ACHN (cell line): ENCODE measurements at regions not wholly inside any gene's neighbourhood (a gene's known extent, or its start where the extent isn't known, plus 50 kb on each side); places are given as distances from the start of the nearest gene placed in this dataset.

Experiments
- DNase-seq: peaks from one replicate; pipeline ENCODE4 v3.0.0-alpha.2; 2015
- in situ Hi-C: cut with HindIII; loops from 2 replicates; pipeline ENCODE4 v1.10.0; 2017; ENCODE audit warnings: low sequenced_read_pairs, low pct_ligation_motif_present, low pct_unique_long_range_greater_than_20kb

DNA sequence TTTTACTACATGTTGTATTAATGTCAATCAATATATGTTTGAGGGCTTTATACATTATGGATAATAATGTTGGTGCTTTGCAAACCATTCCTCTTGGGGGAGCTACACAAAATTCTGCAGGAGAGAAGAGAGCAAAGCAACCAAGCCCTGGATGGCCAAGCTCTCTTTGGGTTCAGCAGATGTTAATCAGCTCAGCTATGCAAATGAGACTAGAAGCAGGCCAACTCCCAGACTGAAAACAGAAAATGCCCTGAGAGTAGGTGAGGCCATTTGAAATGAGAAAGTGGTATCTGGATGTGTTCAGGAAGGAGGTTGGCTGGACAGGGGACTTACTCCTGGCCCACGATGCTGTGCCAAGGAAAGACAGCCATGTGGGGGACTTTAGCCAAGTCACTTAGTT, 387.0 kb downstream of the BCOR start:
- DNase-seq: no peak
- in situ Hi-C loops: no loop called here

DNA sequence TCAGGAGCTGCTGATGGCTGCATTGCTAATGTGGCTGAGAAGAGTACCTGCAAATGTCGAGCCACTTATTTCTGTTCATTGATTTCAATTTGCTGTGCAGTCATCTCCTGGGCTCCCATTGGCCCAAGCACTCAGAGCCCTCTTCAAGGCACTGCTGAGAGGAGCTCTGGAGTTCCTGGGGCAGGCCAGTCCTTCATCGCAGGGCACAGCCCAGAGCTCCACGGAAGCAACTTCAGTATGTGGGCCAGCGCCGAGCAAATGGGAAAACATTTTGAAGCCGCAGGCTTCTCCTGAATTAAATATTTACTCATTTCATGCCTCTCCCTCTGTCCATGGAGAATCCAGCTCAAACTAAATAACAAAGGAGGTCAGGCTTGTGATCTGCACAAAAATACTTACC, 383.3 kb downstream of the BCOR start:
- no peak for DNase-seq
- in situ Hi-C loops: no loop called here

DNA sequence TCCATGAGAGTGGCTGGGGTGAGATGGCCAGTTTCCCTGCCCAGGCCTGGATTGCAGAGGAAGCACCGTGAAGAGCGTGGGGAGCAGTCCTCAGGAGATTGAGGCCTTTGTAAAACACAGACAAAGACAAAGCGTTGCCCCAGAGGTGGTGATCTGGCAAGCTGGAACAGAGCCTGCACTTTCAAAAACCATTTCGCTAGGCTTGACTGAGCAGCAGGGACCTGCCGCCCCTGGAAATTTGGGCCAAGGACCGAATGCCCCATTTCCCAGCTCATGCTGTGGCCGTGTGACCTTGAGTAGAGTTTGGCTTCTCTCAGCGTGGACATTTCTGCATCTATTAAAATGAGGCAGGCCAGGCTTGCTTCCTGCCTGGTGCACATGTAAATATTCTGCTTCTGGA, 381.4 kb downstream of the BCOR start:
- DNase-seq: no peak
- in situ Hi-C loops: no loop called here

DNA sequence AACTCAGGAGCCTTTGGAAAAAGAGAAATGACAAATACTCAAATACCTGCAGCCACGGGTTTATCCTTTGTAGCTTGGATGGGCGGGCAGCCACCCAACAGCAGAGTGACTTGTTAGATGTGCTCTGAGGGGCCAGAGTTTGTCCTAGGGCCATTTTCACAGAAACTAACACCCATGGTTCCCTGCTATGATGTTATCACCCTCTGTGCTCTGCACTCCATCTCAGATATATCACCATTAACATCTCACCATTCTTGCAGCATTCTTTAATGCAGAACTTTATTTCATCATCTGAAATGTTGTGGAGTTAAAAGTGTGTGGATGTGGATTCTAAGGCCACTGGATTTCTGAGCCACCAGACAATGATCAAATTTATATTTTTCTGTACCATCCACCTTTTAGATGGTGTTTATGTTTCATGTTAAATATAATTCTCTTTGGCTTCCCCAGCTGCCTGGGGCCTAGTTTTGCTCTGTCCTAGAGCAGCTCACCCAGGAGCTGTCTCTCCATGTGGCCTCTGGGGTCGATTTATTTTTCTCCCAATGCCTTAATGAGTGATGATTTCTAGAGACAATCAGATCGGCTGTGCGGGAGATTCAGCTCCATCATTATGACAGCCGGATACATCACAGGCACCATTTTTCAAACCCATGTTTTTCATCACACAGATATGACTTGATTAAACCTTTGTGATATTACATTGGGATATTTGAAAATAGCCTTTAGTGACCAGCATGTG, 380.8 kb downstream of the BCOR start:
- in situ Hi-C loops: no loop called here
- DNase-seq: no peak

DNA sequence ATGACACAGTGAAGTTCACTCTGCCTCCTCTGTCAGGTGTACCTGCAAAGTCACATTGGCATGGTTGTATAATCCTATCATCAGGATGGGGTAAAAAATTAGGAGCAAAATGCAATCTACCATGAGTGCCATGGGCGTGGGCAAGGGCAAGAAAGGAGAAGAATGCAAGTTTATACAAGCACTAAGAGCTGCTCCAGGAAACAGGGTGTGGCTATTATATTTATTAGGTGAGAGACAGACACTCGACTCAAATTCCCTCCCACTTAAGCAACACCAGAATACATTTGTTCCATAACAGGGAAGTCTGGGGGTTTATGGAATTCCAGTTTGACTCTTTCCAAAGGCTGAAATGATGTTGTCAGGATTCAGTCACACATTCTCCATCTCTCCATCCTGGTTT, 378.8 kb downstream of the BCOR start:
- in situ Hi-C loops: no loop called here
- no peak for DNase-seq

DNA sequence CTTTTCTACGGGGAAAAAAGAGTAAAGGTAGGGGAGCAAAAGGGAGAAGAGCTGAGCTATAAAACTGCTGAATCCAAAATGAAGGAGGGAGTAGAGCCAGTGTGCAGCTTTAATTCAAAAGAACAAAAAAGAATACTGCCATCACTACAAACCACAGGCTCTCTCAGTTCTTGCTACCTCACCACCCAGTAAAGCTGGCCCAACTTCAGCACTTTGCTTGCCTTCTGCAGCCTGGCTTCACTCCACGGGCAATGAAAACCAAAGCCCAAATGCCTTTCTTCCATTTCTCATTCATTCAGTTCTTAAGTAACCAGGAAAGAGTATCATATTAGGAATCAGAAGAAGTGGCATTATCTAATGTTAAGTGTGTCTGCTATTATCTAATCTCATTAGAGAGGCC, 376.8 kb downstream of the BCOR start:
- in situ Hi-C loops: no loop called here
- DNase-seq: no peak

DNA sequence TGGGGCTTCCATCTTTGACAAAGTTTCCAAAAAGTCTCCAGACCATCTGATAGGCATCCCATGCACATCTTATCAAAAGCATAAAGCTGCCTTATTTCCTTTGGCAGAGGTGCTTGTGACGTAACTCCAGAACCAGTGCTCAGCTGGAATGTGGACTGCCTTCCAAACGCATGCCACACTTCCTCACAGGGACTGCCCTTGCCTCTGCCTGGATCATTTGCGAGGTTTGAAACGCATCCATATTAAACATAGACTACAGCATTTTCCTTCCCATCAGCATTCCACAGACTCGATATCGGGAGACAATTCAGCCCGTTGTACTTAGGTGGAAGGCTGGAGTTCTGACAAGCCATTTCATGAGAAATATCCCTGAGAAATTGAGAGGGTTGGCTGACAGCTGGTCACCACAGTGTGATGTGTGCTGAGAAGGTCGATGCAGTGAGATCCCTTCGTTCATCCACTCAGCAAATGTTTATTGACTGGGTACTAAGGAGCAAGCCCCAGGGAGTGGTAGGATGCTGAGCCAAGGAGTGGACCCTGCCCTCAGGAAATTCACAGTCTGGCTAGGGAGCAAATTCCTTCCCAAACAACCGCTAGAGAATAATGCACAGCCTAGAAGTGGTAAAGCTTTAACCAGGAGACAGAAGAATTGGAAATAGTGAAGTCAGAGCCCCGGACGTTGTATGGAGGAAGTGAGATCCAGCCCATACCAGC, 376.0 kb downstream of the BCOR start:
- DNase-seq: no peak
- in situ Hi-C loops: no loop called here

DNA sequence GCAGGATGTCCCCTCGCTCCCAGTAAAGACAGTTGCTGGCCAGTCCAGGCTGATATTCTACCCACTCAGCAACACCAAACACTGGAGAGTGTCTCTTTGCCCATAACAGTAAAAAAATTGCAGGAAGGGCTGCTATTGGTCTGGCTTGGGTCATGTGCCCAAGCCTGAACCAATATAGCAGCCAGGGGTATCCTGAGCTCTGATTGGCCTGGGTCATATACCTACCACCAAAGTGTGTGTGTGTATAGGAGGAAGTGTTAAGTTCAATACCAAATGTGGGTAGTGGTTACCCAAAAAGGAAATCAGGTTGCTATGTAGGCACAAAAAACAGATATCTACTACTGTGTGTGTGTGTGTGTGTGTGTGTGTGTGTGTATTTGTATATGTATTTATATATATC, 373.2 kb downstream of the BCOR start:
- in situ Hi-C loops: no loop called here
- DNase-seq: no peak

DNA sequence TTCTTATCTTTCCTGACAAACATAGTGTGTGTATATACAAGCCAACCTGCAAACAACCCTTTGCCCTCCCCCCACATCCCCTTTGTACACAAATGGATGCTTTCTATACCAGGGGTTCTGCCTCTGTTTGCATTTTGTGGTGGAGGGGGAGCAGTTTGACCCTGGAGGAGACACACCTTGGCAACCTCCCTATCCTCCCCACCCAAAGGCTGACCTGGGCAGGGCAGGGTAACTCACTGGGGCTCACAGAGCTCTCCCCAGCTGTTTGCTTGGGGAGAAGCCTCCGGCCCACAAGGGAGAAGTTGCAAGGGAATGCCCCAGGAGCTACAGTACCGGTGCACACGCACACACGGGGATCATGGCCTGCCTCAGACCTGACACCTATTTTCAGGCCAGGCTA, 372.6 kb downstream of the BCOR start:
- DNase-seq: no peak
- in situ Hi-C loops: no loop called here

DNA sequence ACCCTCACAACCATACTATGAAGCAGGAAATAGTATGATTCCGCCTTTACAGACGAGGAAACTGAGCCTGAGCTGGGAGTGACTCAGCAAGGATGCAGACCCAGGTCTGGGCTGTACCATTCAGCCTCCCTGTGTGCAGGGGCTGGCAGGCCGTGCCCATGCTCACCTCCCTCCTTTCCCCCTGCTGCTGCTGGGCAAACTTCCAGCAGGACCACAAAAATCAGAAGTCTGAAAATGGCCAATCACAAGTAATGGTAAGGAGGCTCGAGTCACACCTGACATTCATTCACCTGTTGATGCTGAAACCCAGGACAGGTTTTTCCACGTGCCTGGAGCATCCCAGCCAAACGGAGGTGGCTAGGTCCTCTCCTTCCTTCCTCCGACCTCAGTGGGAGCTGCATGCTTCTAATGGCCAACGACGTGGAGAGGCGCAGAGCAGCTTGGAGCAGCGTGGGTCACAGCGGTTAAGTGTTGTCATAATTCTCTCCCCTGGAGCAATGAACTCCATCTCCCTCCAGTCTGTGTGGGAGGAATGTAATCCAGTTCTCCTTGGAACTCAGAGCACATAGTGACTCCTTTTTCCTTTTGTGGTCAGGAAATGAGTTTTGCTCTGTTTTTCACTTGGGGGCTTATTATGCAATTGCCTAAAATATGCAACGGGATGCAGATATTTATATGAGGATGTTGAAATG, 371.7 kb downstream of the BCOR start:
- no peak for DNase-seq
- in situ Hi-C loops: no loop called here

DNA sequence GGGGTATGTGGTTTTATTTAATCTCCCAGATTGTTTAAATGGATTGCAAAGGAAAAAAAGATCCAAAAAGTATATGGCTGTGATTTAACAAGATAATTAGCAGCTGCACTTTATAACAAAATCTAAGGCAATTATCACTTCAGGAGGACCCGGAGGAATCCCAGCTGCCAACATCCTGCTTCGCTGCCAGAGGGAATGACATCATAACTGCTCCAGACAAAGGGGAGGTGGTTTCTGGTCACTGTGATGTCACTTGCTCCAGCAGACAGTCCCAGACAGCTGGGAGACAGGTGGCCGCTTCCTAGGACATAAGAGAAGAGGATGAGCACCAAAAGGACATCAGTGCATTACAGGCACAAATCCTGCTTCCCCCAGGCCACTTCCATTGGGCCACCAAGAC, 371.0 kb downstream of the BCOR start:
- no peak for DNase-seq
- in situ Hi-C loops: no loop called here

DNA sequence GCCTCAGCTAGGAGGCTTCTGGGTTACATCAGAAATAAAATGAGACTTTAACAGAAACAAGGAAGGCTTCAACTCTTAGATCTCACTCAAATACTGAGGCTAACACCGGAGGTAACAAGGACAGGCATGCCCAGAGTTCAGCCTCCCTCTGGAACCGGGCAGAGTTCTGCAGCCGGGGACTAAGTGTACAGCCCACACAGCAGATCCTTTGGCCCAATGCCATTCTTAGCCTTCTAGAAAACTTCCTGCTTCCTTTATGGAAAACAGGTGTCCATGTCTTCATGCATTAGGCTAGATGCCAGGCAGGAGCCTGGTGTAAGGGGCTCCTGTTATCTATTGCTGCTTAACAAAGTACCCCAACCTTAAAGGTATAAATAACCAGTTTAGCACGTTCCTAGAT, 369.7 kb downstream of the BCOR start:
- in situ Hi-C loops: no loop called here
- DNase-seq: no peak

DNA sequence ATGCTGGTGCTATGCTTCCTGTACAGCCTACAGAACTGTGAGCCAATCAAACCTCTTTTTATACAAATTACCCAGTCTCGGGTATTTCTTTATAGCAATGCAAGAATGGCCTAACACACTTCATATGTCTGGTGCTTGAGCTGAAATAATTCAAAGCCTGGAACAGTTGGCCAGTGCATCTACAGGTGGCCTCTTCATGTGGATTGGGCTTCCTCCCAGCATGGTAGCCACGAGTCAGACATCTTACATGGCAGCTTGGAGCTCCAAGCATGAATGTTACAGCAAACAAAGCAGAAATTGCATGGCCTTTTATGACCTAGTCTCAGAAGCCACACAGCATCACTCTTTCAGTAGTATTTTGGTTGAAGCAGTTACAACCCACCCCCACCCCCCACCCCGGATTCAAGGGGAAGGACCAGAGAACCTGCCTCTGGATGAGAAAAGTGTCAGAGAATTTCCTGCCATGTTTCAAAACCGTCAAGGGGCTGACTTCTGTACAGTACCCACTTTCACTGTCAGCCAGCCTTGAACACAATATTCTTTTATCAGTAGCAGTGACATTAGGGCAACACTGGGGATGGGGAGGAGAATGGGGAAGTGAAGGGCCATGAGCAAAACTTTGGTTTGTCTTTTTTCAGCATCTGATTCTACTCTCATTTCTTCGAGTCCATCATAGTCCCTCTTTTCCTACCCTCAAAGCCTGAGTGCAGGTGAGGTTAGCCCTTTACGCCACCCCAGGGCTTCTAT, 368.7 kb downstream of the BCOR start:
- in situ Hi-C loops: no loop called here

DNA sequence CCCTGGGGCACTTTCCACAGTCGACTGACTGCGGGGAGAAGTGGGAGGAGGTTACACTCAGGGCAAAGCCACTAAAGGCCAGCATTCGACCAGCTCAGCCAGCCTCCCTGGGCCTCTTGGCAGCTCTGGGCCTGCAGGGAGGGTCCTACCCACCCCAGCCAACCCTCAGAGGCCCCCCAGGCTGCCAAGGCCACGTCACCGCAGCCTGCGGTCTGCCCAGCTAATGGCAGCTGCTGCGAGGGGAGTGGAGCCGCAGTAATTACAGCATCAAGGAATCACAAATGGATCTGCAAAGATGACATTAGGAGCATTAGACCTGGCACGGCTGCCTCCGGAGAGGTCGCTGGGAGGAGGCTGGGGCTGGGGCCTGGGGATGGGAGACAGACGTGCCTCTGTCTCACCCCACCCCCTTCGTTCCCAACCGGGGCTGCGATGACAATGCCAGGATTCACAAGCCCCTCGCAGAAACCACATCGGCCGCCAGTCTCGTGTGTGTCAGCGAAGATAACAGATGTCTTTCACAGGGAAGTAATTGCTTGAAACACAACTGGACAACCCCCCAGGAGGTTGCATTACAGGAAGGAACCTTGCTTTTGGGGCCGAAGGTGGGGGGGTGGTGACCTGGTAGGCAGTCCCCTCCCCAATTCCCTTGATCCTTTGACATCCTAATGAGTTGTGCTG, 367.6 kb downstream of the BCOR start:
- in situ Hi-C loops: no loop called here
- no peak for DNase-seq

More for the DNA sequence above, 368.7 kb downstream of the BCOR start:
- DNase-seq: no peak

DNA sequence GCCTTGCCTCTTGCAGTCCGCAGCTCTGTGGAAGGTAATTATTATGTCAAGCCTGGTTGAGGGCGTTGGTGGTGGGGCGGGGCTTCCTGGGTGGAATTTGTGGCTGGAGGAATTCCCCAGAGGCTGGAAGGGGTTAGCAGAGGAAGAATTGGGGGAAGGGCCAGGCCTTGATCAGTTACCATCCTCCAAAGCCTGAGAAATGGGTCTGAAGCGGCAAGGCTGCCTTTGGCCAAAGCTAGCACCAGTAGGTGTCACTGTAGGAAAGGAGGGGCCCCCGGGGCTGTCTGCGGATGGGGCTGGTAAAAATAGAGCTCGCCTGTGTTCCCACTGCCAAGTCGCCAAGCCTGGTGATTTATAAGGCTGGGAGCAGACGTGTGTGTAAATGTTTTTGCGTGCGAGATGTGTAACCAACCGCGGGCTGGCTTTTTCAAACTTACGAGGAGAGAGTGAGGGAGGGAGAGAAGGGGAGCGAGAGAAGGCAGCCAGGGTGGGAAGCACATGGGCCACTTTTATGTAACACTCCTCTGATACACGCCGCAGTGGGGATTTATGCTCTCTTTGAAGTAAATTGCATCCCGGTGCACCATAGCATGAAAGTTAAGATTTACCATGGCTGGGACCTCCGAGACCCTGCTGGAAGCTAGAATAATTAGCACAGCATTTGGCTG, 367.0 kb downstream of the BCOR start:
- peak; percentile 33 for DNase-seq
- in situ Hi-C loops: no loop called here

DNA sequence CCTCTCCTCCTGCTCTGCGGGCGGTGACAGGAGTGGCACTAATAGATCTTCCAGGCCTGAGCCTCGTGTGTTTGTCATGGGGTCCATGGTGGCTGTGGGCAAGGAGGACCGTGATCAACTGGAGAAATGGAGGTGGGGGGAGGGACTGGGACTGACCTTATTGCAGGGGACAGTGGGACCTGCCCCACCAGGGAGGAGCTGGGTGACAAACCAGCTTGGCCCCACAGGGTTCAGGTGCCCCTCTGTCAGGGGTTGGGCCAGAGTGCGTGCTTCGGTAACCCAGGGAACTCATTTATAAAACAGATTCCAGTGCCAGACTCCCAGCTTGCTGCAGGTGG, 366.5 kb downstream of the BCOR start:
- DNase-seq: no peak
- in situ Hi-C loops: no loop called here

DNA sequence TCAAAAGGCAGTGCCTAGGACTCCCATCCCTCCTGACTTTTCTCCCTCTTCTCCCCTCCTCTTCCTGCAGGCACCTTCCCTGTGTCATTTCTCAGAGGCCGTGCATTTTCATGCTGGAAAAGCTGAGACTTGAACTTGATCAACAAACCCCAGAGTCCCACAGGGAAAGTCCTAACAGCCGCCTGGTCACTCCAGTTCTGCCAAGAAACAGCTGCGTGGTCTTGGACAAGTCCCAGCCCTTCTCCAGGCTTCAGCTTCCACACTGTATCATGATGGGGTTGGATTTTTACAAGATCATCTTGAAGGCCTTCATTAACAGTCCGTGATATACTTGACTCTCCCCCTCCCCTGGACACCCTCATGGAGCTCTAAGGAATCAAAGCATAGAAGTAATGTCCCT, 366.0 kb downstream of the BCOR start:
- in situ Hi-C loops: no loop called here
- DNase-seq: no peak

DNA sequence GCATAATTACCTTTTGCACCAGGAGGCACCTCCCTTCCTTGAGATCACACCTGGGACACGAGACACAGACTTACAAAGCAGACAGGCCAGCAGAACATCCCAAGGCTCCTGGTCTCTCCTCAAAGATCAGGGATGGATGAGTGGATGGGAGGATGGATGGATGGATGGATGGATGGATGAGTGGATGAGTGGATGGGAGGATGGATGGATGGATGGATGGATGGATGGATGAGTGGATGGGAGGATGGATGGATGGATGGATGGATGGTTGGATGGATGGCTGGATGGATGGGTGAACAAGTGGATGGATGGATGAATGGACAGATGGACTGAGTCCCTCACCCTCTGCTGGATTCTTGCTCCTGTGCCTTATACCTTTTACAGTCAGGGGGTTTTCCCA, 364.0 kb downstream of the BCOR start:
- DNase-seq: no peak
- in situ Hi-C loops: no loop called here
